CD4-positive, alpha-beta T cell treated with Interleukin-6 for 4 hours (primary cell): ENCODE measurements at regions not wholly inside any gene's neighbourhood (a gene's known extent, or its start where the extent isn't known, plus 50 kb on each side); places are given as distances from the start of the nearest gene placed in this dataset.
"Not testable (repeated sequence)": the region's sequence is repeated elsewhere in the genome, so short reads cannot be mapped to it uniquely, and the experiment has no call there.

Experiments used
- DNase-seq: peaks from one replicate; pipeline ENCODE4 v3.0.0-alpha.2; 2020; ENCODE audit warnings: mixed read lengths

GRCh38 chrX:31014474-31014873, 57.4 kb downstream of the FTHL17 start:
- DNase-seq = not testable (repeated sequence)

DNA sequence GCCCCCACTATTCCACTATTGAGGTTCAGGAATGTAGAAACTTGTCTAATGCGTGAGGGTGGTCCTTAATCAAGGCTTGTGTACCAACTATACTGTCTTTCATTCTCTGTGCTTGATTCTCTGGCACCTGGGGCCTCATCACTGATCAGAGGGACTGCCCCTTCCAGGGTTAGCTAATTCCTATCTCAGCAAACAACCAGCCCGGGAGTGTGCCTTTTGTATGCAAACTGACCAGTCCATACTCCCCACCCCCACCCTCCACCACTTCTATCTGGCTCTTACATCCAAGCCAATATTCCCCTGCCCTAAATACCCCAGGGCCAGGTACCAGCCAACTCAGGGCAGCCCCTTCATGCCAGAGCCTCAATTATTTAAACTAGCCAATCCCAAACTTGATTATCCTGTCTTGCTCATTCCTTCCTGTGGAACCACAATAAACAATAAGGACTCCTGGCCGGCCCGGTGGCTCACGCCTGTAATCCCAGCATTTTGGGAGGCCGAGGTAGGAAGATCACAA, 59.3 kb downstream of the FTHL17 start:
- DNase-seq = no peak

DNA sequence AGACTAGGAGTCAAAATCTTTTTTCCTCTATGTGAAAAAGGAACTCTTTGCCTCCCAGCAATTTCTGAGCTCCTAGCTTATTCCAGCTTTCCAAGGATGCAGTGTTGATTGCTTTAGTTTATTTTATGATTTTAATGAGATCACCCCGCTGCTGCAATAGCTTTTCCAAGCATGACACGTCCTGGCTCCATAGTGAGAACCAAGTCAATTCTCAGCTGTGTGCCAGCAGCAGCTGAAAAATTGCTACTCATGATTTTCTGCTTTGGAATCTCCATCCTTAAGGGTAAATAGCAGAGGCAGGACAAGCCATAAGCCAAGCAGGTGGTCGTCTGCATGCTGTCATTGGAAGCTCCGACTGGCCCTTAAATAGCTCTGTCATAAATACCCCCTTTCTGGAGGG, 64.5 kb downstream of the FTHL17 start:
- DNase-seq = no peak

- DNase-seq = no peak
Measured at GRCh38 chrX:31006027-31006426, 65.8 kb downstream of the FTHL17 start.

DNA sequence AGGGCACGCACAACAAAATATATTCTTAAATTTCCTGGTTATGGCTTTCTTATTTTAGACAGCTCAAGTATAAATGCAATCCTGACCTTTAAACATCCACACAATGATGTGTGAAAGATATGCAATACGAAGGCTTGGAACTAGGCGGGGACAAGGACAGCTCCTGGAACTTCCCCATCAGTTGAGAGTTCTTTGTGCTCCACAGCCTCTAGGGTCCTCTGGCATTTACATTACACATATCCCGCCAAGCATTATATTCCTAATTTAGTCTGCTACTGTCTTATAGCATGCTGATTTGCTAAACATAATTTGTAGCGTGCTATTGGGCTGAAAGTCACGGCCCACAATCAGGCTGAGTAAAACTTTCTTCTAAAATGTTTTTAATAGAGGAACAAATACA, 74.4 kb downstream of the FTHL17 start:
- no peak for DNase-seq

DNA sequence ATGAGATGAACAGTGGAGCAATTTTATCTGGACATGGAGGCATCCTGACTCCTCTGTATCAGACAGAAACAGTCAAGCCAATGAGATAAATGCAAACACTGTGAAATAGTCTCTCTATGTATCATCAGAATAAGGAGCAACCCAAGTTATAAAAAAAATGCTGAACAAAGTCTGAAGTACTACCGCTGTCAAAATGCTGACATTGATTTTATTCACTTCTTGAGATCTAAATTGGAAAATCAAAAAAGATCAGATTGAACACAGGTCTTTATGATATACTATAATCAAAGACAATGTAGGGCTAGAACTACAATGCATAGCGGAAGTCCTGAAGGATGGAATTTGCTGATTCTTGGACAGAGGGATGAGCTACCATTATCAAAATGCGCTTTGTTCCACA, 76.1 kb downstream of the FTHL17 start:
- no peak for DNase-seq

GRCh38 chrX:30995060-30995700, 76.7 kb downstream of the FTHL17 start:
- no peak for DNase-seq

GRCh38 chrX:30994018-30994417, 77.8 kb downstream of the FTHL17 start:
- DNase-seq = not testable (repeated sequence)

GRCh38 chrX:30992381-30992904, 79.4 kb downstream of the FTHL17 start:
- DNase-seq = no peak

- no peak for DNase-seq
Measured at GRCh38 chrX:30990361-30990760, 81.5 kb downstream of the FTHL17 start.

DNA sequence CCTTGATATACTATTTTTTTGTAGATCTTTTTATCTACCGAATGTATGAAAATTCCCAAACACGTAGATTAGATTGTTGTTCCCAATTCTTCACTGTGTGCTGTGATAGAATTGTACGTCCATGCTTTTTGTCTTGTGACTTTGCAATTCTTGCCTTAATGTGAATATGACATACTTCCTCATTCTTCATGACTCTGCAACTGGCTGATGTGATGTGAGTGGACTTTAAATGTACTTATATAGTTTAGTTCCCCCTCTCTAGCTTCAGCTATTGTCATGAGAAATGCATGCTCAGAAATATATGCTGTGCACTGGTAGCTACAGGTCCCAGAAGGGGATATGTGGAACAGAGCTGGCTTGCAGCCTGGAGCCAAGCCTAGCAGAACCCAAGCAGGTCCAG, 89.4 kb downstream of the FTHL17 start:
- DNase-seq = no peak

DNA sequence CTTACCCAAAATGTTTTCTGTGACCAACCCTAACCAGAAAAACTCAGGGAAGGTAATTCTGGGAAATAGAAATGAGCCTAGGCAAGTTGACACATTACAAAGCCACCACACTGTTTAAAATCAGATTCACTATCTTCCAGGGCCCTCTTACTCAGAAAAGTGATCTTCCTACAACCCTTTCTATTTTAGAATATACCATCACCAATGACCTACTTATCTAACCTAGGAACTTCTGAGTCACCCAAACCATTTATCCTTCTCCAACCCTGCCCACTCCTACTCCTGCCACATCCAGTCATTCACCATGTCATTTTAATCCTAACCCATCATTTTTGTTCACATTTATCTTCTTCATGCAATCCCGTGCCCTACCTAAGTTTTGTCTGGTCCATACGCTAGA, 89.9 kb downstream of the FTHL17 start:
- DNase-seq = no peak

DNA sequence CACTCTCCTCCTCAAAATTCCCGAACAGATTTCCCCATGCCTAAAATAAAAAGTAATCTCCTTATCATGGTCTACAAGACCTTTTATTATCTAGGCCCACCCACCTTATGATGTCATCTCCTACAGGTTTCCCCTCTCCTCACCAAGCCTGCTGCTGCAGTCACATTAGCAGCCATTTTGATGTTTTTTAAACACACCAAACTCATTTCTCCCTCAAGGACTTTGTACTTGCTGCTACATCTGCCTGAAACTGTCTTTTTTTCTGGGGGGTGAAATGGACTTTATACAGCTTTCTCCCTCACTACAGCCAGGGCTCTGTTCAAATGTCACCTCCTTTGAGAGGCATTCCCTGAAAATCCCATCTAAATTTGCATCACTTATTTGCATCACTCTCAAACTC, 90.2 kb upstream of the TAB3 start:
- no peak for DNase-seq

DNA sequence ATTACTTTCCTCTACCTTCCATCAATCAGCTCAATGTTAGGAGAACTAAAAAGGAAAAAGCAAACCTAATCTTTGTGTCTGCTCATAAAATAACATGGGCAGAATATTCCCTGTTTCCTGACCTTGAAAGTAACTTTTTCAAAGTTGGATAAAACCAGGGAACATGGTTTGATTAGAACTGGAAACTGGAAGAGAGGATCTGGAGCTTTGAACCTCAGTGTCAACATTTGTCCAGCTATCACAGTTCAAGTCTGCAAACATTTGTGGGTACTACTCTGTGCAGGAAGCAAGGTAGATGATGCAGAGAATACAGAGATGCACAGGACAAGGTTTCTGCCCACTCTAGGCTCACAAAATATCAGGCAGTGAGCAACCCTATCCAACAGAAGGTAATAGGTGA, 86.4 kb upstream of the TAB3 start:
- no peak for DNase-seq

- no peak for DNase-seq
Measured at GRCh38 chrX:30973784-30974427, 84.9 kb upstream of the TAB3 start.

DNA sequence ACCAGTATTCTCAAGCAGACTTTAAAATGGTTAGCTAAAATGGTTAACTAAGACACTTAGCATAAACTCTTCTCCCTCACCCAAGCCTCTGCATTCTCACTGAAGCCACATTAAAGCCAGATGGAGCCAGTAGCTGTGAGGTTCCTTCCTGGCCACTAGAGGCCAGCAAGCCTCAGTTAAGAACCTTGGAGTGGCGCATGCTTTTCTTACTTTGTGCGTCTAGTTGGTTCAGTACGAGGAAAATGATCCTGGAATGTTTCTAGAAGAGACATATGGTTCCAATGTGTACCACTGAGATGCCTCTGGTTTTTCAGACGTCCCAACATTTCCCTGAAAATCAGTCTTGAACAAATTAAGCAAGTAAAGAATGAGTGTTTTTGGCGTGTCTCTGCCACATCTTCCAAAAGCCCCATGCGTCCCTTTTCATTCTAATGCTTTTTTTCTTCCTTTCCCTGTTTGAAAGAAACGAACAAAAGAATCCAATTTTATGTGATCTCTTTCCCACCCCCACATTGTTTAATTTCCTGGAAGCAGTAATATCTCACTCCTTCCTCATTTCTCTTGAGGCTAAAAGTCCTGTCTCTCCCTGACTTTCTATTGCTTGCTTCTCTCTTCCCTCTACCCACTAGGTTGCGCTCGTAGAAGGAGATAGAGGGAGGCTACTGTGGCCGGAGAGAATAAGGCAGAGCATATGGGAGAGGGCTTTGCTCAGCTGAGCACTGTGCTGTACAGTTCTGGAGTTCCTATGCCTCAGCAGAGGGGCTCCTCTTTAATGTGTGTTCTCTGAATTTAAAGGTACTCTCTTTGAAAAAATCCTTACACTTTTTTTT, 82.9 kb upstream of the TAB3 start:
- DNase-seq = peak; percentile 17

- no peak for DNase-seq
Measured at GRCh38 chrX:30967516-30967915, 78.5 kb upstream of the TAB3 start.

- DNase-seq = no peak
Measured at GRCh38 chrX:30965767-30966166, 76.7 kb upstream of the TAB3 start.

DNA sequence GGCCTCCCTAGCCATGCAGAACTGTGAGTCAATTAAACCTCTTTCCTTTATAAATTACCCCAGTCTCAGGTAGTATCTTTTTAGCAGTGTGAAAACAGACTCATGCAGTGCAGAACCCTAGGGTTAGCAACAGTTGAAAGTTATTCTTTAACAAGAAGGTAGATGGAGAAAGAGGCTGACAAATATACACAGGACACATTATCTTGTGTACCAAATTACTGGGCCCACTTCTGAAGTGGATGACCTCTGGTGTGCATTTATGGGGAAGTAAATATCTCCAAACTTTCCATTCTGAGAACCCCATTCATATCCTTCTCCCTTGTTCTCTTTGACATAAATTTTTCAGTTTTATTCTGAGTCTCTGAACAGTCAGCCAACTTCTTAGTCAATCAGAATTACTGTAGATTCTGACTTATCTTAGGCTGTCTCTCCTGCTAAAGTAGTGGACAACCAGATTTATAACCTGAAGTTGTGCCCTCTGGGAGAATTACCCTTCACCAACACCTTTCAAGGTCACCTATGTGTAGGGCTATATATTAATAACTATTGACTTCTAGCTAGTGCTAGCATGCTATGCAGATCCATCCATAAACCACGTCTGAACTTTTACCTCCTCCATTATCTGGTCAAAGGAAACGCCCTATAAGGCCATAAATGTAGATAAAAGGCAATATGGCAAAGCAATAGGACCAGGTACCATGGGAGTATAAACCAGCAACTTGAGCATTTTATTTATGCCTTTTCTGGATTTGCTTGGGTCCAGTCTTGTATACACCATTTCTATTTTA, 72.5 kb upstream of the TAB3 start:
- DNase-seq = no peak

DNA sequence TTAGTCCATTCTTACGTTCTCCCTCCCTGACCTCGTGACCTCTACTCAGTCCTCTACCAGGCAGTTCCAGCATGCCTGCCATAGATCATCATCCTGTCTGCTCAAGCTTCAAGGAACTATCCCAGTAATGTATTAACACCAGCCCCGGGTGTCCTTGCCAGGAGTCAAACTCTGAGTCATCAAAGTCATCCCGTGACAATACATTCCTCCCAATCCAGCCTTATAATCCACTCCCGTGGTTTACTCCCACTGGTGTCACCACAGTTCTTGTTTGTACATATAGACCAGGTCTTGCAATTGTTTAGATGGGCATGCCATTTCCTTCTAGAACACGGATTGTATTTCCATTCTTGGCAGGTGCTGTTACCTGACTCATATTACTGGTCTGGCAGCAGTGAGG, 68.7 kb upstream of the TAB3 start:
- DNase-seq = no peak

GRCh38 chrX:30955687-30956086, 66.6 kb upstream of the TAB3 start:
- no peak for DNase-seq

DNA sequence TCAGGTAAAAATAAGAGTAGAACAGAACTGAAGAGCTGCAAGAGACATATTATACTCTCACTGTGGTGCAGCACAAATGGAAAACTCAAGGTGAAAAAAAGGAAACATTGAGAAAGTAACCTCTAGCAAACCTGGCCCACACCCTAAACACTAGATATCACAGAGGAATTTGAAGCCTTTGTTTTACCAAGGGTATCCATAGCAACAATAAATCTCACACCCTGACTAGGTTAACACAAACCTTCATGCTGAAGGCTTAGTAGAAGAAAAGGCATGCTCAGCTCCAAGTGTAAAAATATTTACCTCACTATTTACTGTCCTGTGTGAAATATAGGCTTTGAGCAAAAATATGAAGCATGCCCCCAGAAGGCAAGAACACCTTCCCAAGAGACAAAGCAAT, 61.9 kb upstream of the TAB3 start:
- no peak for DNase-seq

GRCh38 chrX:30950391-30950790, 61.3 kb upstream of the TAB3 start:
- no peak for DNase-seq
